GM12878 (cell line): ENCODE measurements at regions not wholly inside any gene's neighbourhood (a gene's known extent, or its start where the extent isn't known, plus 50 kb on each side); places are given as distances from the start of the nearest gene placed in this dataset.

Experiments
- ATAC-seq: fragments of 200-7000 bp; cut with Tn5 transposase; 3 replicates; pipeline ENCODE4 v1.9.1; 2020; ENCODE audit warnings: mild to moderate bottlenecking, moderate library complexity
- BruUV-seq: library from RNA; stranded (reverse); fragments of 400-500 nt; replicated peaks from 2 replicates; lab custom pipeline; 2021; lab: Mats Ljungman, UMichigan
- CTCF ChIA-PET: fragments of 300-600 bp; sonication (Branson Sonifier 250); formaldehyde crosslinking; extraction: SDS; loops from one replicate; lab custom pipeline; 2021; ENCODE audit warnings: inconsistent platforms; lab: Yijun Ruan, JAX
- POLR2A ChIA-PET: fragments of 350-600 bp; formaldehyde crosslinking; extraction: SDS; loops from one replicate; lab custom pipeline; 2021; ENCODE audit warnings: inconsistent platforms; lab: Charles Lee
- RAD21 ChIA-PET: fragments of 300-600 bp; sonication (Branson Sonifier 250); formaldehyde crosslinking; loops from one replicate; lab custom pipeline; 2023; ENCODE audit warnings: antibody characterized with exemption; ENCODE audit not compliant: unreplicated experiment; lab: Charles Lee
- SMC1A ChIA-PET: fragments of 300-600 bp; sonication (Branson Sonifier 250); formaldehyde crosslinking; loops from one replicate; lab custom pipeline; 2023; ENCODE audit not compliant: unreplicated experiment, uncharacterized antibody; lab: Charles Lee
- DNase-seq: peaks from one replicate; pipeline ENCODE4 v3.0.0-alpha.2; 2011; ENCODE audit warnings: low read depth, low spot score
- FAIRE-seq: peaks from 3 replicates; lab custom pipeline; 2011; peaks lifted over from hg19 to GRCh38; lab: Jason Lieb, UNC
- H2AFZ ChIP-seq: 2 replicates; pipeline ENCODE4 v1.6.0; 2011; ENCODE audit warnings: low read depth, low read length, control low read depth; ENCODE audit not compliant: control insufficient read depth
- H3K27ac ChIP-seq: 2 replicates; pipeline ENCODE4 v1.5.1; 2011; ENCODE audit warnings: control low read depth; ENCODE audit not compliant: control insufficient read depth, insufficient read depth
- H3K27me3 ChIP-seq, 2 experiments: replicated peaks in 1 of 2; 2 replicates each; pipeline versions ENCODE4 v1.6.0 to v1.6.1; 2011; ENCODE audit warnings: low read length in 1 of 2; ENCODE audit not compliant: control insufficient read depth in 2 of 2, insufficient read depth in 2 of 2
- H3K36me3 ChIP-seq, 2 experiments: 2 replicates each; pipeline ENCODE4 v1.5.1; 2011; ENCODE audit warnings: low read length in 1 of 2; ENCODE audit not compliant: control insufficient read depth in 2 of 2, insufficient read depth in 2 of 2
- H3K4me1 ChIP-seq: 2 replicates; pipeline ENCODE4 v1.6.1; 2011; ENCODE audit warnings: mild to moderate bottlenecking, low read length, moderate library complexity, mixed read lengths; ENCODE audit not compliant: control insufficient read depth, insufficient read depth
- H3K4me2 ChIP-seq: 2 replicates; pipeline ENCODE4 v1.6.0; 2011; ENCODE audit warnings: control low read depth; ENCODE audit not compliant: control insufficient read depth, insufficient read depth
- H3K4me3 ChIP-seq: fragments of 200-600 bp; sonication (generic); 2 replicates; pipeline ENCODE4 v1.5.1; 2016
- H3K79me2 ChIP-seq: 2 replicates; pipeline ENCODE4 v1.6.0; 2011; ENCODE audit warnings: low read length; ENCODE audit not compliant: control insufficient read depth, insufficient read depth
- H3K9ac ChIP-seq: 2 replicates; pipeline ENCODE4 v1.8.0; 2011; ENCODE audit warnings: low read length, control low read depth, mixed read lengths; ENCODE audit not compliant: control insufficient read depth, insufficient read depth
- H3K9me3 ChIP-seq: replicated peaks from 3 replicates; pipeline ENCODE4 v1.5.1; 2011; ENCODE audit warnings: mild to moderate bottlenecking, low read length; ENCODE audit not compliant: control insufficient read depth, insufficient read depth
- H4K20me1 ChIP-seq: 2 replicates; pipeline ENCODE4 v1.6.0; 2011; ENCODE audit not compliant: control insufficient read depth, insufficient read depth
- E2F4 ChIP-seq: IDR thresholded peaks from 2 replicates; pipeline ENCODE4 v1.6.1; 2012; ENCODE audit warnings: low read depth, low read length, improper control_type of control experiment
- SMC3 ChIP-seq: IDR thresholded peaks from 2 replicates; pipeline ENCODE4 v1.6.1; 2011; ENCODE audit warnings: low read length, improper control_type of control experiment, borderline replicate concordance
- ZBTB4 ChIP-seq: fragments of 450-650 bp; formaldehyde crosslinking; IDR thresholded peaks from 2 replicates; pipeline ENCODE4 v1.4.0; 2022; ENCODE audit warnings: mild to moderate bottlenecking, moderate library complexity
- WGBS: methylation state at CpG from one replicate; pipeline ENCODE4 v1.1.6; 2016; ENCODE audit warnings: low lambda C conversion rate; ENCODE audit not compliant: insufficient replicate concordance, insufficient coverage; ENCODE audit errors: missing lambda C conversion rate; 5-methylcytosine and 5-hydroxymethylcytosine counted together
- in situ Hi-C: fragments of 300-500 bp; cut with MboI; formaldehyde crosslinking; loops from 9 replicates; pipeline ENCODE4 v1.14.3; 2018; ENCODE audit warnings: mixed read lengths
- intact Hi-C: fragments of 100-400 bp; cut with micrococcal nuclease; formaldehyde crosslinking; loops from one replicate; pipeline ENCODE4 v1.14.2; 2022; ENCODE audit not compliant: unreplicated experiment

- intact Hi-C loops, result no loop called here
- no peak for FAIRE-seq
Observed at GRCh38 chr14:41073544-41073943, 533.1 kb upstream of the LRFN5 start.

More at GRCh38 chr14:41073544-41073943, 533.1 kb upstream of the LRFN5 start:
- H3K4me2 ChIP-seq, result no peak overlapping the region
- no peak overlapping the region for H3K4me3 ChIP-seq
- DNase-seq, result no peak
- ChIA-PET CTCF (interaction anchor here (0.6 kb wide), 1 partner anchor 1218 kb away, joined by 3 read pairs; no protein-coding TSS in a partner anchor), RAD21 (no interaction called here), POLR2A (no interaction called here), SMC1A (no interaction called here)
- H2AFZ ChIP-seq, result no peak overlapping the region
- no peak for TF ChIP-seq SMC3
- TF ChIP-seq E2F4, result no peak
- TF ChIP-seq ZBTB4 (CRISPR knock-in tag), result no peak
- 19% methylated on average over 3 of the region's 3 CpGs for WGBS
- no peaks in the 10 kb centered on the region for H3K27me3 ChIP-seq
- H3K9ac ChIP-seq, result no peak overlapping the region
- no peak overlapping the region for H3K27ac ChIP-seq
- no peaks in the 10 kb centered on the region; the same call in 2 of the 3 replicates for H3K9me3 ChIP-seq
- H3K4me1 ChIP-seq, result no peaks in the 10 kb centered on the region
- BruUV-seq, result no TSS peak
- ATAC-seq, result no peak
- no peaks in the 10 kb centered on the region for H4K20me1 ChIP-seq
- no peaks in the 10 kb centered on the region for H3K79me2 ChIP-seq
- in situ Hi-C loops, result no loop called here
- no peaks in the 10 kb centered on the region for H3K36me3 ChIP-seq
